IPS DF 4.7 (cell line): ENCODE measurements at regions not wholly inside any gene's neighbourhood (a gene's known extent, or its start where the extent isn't known, plus 50 kb on each side); places are given as distances from the start of the nearest gene placed in this dataset.
"Not testable (repeated sequence)": the region's sequence is repeated elsewhere in the genome, so short reads cannot be mapped to it uniquely, and the experiment has no call there.

ENCODE experiments used
- DNase-seq: peaks from one replicate; pipeline ENCODE4 v3.0.0-alpha.2; 2013; ENCODE audit warnings: low spot score; ENCODE audit errors: extremely low read depth

DNA sequence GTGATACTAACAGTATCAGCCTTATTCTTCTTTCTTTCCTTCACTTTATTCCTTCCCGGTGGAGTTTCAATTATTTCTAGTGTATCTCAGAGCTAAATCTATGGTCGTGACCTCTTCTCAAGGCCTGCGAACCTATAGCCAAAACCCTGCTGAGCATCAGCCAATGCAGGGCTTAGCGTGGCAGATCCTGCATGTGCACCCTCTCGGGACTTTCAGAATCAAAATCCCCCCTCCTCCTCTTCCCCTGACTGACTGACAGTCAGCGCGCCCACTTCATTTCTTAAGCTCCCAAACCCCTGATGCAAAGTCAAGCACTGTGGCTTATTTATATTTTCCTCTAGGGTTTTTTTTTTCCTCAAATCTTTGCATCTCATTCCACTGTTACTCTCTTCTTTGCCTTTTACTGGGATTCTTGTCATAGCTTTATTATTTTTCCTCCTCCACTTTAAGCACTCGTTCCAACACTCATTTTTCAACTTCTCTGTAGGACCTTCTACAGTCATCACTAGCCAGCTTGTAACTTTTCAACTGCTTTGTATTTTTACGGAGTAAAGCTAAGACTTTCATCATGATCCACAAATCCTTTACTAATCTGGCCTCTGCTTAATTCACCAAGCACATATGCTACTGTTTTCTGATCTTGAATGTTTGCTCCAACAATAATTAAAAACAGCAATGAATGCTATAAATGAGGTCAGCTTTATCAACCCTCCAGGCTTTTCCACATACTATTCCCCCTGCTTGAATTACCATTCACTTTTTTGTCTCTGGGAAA lies 896.5 kb upstream of the PIK3C3 start:
- no peak for DNase-seq

DNA sequence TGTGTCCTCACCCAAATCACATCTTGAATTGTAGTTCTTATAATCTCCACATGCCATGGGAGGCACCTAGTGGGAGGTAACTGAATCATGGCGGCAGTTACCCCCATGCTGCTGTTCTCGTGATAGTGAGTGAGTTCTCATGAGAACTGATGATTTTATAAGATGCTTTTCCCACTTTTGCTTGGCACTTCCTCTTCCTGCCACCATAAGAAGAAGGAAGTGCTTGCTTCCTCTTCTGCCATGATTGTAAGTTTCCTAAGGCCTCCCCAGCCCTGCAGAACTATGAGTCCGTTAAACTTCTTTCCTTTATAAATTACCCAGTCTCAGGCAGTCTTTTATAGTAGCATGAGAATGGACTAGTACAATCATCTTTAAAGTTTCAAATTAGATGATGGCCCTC lies 902.4 kb upstream of the PIK3C3 start:
- no peak for DNase-seq

DNA sequence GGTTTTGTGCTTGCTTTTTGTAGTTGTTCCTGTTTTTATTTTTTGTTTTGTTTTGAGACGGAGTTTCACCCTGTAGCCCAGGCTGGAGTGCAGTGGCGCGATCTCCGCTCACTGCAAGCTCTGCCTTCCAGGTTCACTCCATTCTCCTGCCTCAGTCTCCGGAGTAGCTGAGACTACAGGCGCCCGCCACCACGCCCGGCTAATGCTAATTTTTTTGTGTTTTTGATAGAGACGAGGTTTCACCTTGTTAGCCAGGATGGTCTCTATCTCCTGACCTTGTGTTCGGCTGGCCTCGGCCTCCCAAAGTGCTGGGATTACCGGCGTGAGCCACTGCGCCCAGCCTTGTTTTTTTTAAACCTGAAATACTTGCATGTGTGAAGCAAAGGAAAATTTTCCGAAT lies 908.8 kb upstream of the PIK3C3 start:
- DNase-seq, result not testable (repeated sequence)

DNA sequence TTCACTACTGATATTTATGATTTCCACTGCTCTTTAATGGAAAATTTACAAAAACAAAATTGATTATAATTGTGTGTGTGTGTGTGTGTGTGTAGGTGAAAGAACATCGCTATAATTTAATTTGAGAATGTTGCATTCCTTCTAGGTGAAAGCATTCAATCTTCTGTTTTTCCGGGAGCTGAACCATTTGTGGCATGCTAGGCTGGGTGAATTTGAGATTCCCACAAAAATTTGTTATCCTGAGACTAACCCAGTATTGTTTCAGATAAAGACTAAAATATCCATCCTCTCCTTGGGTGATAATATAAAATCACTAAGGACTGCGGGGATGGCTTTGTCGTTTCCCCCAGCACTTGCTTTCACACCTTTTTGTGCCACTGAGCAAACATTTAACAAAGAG lies 911.2 kb upstream of the PIK3C3 start:
- no peak for DNase-seq

DNA sequence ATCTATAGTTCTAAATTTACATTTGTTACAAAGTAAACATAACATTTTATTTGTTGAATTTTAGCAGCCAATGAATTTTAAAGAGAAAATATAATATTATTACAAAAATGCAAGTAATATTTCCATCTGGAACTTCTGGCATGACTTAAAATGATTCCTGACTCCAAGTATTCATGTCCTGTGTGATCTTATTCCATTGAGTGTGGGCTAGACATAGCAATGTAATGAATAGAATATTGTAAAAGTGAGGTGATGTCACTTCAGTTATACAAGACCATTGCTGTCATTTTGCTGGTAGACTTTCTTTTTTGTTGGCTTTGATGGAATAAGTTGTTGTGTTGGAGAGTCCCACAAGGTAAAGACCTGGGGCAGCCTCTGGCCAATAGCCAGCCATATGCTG lies 912.2 kb upstream of the PIK3C3 start:
- DNase-seq, result no peak

DNA sequence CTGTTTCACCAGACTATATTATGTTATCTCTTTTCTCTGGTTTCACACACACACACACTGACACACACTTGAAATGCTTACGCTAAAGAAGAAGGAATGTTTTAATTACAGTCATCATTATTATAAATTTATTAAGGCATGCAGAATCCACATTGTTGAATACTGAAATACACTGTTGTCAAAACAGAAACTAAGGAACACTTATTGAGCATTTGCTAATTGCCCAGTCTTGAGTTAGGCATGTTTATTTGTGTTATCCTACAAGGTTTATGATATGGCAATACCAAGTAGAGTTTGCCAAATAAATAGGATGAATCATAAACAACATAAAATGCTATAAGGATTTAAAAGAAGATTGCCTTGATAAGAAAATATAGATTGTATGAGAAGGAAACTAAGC lies 917.0 kb upstream of the PIK3C3 start:
- no peak for DNase-seq

DNA sequence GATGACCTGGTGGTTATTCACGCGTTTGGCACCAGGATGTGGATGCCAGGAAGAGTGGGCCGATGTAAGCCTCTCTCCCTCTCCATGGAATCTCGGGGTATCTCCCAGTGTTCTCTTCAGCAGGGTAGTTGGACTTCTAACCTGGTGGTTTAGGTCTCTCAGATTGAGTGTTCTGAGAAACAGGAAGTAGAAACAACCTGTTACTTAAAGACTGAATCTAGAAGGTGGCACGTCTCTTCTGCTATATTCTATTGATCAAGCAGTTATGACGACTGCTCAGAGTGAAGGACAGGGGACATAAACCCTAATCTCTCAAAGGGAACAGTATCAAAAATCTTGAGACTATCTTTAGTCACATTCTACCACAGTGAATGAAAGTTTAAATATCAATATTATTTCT lies 918.7 kb upstream of the PIK3C3 start:
- DNase-seq, result no peak

DNA sequence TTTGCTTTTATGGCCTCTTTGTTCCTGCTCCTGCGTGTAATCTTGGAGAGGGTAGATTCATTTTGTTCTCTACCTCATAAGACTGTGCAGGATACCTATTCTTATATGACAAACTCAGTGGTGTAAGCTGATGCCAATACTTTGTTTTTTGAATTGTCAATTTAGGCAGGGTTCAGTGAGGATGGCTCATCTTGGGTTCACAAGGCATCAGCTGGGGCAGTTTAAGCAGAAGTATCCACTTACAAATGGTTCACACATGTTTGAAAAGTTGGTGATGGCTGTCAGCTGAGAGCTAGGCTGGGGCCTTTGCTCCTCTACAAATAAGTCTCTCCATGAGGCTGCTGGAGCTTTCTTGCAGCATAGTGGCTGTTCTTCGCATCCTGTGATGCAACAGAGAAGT lies 920.6 kb upstream of the PIK3C3 start:
- no peak for DNase-seq

DNA sequence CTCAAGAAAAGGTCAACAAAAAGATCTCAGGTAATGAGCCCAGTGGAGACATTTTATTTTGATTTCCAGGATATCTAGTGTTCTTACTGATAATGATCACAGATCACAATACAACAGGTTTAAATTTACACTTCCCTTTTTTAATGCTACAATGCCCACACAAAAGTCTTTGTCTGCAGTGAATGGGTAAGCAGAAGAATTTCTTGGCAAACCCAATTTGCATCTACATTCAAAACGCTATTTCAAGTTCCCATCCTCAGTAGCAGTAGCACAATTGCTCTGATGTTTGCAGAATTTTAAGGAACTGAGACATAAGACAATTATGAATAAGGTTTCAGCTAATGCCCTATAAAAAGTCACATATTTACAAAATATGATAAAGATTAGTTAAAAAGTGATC lies 929.4 kb upstream of the PIK3C3 start:
- no peak for DNase-seq

DNA sequence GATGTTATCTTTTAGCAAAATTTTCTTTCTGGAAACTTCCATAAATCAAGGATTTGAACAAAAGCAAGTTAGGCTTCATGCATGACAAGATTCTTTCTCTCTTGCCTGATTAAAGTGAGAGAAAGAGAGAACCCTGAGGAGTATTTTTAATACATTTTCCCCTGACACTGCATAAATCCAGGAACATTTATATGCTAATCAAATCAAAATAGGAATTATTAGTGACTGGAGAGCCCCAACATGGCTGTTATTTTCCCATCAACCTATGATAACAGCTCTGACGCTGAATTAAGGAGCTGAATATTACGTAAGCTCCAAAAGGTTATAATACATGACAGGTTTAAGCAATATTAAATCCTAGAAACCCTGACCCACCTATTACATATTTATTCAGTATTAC lies 930.2 kb upstream of the PIK3C3 start:
- DNase-seq, result no peak

DNA sequence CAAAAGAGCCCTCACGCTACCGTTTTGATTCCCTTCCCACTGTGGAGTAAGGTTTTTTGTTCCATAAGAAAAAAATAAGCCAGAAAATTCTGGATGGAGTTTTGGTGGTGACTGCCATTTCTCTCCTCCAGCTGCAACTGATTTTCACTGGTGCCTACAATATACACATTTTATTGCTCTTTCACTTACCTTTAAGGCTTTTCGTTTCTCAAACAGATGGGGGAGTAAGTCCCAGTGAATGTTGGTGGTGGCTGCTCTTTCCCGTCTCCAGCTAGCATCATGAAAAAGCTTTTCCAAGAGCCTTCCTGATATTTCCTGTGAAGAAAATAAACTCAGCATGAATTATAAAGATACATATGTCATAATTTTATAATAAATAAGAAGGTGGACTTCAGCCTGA lies 932.5 kb upstream of the PIK3C3 start:
- no peak for DNase-seq

DNA sequence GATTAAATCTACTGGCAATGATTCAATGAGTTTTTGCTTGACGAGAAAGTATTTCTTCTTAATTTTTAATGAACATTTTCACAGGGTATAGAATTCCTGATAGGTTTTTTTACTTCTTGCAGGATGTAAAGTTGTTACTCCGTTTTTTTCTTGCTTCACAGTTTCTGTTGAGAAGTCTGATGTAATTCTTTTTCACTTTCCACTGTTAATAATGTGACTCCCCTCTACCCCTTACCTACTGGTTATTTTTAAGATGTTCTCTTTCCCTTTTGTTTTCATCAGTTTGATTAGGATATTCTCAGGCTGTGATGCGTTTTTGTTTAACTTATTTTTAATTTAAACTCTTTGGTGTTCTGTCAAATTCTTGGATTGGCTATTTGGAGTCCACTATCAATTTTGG lies 933.9 kb upstream of the PIK3C3 start:
- no peak for DNase-seq

DNA sequence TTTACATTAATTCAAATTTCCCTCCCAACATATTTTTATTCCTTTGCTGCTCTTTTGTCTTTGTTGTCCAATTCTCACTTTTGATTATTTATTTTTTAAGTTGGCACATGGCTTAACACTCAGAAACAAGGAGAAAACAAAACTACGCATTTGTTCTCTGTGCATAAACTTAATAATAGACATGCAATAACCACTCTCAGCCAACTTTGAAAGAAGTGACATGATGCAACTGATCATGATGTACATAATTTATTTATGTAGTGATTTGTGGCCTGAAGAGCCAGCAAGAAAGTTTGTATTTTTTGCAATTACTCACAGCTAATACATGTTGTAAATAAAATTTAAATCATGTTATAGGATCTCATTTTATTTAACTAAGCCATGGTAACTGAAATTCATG lies 942.8 kb upstream of the PIK3C3 start:
- no peak for DNase-seq

DNA sequence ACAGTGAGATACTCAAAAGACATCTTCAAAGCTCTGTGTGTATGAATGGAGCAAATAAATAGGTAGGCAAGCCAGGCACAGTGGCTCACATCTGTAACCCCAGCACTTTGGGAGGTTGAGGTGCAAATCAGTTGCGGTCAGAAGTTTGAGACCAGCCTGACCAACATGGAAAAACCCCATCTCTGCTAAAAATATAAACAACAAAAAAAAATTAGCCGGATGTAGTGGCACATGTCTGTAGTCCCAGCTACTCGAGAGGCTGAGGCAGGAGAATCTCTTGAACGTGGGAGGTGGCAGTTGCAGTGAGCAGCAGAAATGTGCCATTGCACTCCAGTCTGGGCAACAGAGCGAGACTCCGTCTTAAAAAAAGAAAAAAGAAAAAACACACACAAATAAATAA lies 945.1 kb upstream of the PIK3C3 start:
- DNase-seq, result no peak

DNA sequence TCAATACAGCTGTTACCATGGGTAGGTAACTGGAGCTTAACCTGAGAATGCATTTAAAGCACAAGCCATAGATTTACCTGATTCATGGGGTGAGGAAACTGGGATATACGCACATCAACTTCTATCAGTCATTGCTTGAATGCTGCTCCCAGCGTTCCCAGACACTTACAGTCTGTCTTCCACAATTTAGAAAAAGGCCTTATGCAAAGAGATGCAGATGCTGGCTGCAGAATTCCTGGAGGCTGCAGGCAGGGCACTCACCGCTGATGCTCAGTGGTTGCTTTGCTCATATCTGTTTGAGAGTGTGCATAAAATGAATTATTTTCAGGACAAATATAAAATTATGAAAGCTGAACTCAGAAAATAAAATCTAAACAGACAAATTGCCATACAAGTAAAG lies 950.7 kb upstream of the PIK3C3 start:
- DNase-seq, result no peak

DNA sequence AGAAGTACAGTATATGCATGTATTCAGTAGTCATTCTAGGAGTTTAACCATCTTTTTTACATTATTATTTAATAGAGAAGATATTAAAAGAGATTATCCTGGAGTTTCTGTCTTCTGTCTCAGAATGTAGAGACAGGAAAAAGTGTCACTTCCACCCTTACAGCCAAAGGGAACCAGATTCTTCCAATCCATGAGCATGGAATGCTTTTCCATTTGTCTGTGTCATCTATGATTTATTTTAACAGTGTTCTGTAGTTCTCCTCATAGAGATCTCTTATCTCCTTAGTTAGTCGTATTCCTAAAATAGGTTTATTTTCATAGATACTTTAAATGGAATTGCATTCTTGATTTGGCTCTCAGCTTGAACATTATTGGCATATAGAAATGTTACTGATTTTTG lies 959.5 kb upstream of the PIK3C3 start:
- DNase-seq, result no peak

DNA sequence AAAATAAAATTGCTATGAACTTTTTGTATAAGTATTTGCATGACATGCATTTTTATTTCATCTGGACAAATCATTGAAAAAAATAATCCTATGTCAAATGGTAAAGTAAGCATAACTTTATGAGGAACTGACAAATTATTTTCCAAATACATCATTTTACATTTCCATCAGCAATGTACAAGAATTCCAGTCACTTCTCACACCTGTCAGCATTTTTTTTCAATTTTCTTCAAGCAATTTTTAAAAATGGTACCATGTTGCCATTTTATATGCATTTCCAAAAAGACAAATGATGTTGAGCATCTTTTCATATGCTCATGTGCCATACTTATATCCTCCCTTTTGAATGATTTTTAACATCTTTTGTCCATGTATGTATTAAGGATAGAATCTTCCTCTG lies 961.7 kb upstream of the PIK3C3 start:
- no peak for DNase-seq

DNA sequence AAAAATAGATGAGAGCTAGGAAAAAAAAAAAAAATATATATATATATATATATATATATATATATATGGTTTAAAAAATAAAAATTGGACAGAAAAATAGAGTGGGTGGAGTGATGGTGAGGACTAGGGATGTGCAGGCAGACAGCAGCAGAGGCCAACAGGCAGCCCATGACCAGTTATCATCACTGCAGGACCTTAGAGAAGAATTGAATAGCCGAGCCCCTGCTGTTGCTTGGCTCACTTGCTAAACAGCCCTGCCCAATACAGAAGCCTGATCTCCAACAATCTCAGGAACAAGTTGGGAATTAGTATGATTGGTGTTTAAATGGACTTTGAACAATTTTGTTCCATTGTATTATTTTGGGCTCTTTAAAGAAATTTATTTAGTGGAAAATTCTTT lies 967.5 kb upstream of the PIK3C3 start:
- DNase-seq, result no peak

DNA sequence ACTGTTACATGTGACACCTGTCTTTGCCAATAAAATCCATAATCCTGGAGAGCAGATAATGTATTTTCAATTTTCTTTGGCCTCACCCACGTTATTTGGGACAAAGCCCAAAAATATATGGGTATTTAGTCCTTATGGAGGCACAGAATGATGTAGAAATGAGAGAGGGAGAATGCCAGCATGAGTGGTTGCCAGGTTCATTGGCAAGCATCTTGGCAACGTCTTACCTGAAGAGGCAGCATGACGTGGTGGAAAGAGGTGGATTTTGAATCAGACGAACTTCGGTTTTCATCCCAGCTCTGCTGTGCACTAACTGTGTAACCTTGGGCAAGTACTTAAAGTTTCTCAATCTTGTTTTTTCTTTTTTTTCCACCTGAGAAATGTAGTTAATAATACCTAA lies 969.6 kb upstream of the PIK3C3 start:
- no peak for DNase-seq

DNA sequence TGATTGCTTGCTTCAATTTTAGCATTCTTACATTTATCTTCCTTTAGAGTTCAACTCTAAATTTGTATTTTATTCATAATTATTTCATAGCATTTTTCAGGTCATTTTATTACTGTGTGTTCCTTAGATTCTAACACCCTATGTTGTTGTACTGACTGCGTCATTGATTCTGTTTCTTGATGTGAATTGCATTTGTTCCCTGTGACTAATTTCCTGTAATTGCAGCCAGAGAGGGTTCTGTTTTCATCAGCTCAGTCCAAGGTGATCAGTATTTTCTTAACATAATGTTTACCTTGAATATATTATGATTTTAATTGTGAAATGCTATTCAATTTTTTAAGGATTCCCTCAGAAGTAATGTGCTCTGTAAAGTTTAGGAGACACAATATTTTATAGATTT lies 970.2 kb upstream of the PIK3C3 start:
- DNase-seq, result no peak

DNA sequence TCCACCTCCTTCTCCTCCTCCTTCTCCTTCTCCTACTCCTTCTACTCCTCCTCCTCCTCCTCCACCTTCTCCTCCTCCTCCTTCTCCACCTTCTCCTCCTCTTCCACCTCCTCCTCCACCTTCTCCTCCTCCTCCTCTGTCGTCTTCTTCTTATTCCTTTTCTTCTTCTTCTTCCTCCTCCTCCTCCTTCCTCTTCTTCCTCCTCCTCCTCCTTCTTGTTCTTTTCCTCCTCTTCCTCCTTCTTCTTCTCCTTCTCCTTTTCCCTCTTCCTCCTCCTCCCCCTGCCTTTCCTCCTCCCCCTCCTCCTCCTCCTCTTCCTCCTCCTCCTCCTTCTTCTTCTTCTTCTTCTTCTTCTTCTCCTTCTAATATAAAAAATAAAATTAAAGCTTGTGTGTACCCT lies 971.2 kb upstream of the PIK3C3 start:
- DNase-seq, result no peak

DNA sequence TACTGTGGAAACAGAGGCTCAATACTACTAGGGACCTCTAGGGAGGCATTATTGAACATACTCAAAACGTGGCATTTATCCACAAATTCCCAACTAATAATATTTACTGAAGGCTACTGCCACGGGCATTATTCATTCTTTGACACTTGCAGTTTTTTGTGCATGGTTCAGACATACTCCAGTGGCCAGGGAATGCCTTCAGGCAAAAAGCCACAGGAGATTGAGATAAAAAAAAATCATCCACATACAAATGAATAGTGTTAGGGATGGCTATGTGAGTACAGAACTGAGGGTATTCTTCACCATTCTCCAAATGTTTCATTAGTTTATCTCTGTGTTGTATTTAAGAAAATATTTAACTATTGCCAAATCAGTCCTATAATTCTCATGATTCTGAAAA lies 974.9 kb upstream of the PIK3C3 start:
- DNase-seq, result no peak

DNA sequence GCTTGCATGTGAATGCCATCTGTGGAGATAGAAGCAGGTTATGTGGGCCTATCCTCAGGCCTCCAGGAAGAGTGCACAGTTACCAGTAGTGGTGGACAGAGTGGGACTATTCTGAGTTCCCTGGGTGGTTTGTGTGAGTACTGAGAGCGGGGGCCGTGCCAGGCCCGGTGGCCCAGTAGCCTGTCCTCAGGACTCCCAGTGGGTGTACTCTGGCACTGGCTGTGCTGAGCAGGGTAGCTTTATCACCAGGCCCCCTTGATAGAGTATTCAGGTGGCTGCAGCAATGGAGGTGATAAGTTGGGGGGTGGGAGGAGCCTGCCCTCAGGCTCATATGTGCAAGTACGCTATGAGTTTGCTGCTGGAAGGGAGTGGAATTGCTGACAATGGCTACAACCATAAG lies 979.0 kb upstream of the PIK3C3 start:
- DNase-seq, result no peak

DNA sequence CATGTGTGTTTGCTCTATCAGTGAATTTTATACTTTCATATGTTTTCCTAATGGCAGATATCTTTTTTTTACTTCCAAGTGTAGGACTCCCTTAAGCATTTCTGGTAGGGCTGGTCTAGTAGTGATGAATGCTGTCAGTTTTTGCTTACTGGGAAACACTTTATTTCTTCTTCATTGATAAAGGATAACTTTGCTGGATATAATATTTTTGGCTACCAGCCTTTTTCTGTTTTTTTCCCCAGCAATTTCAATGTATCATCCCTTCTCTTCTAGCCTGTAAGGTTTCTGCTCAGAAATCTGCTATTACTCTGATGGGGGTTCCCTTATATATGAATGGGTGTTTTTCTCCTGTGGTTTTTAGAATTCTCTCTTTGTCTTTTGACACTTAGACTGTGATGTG lies 980.6 kb upstream of the PIK3C3 start:
- no peak for DNase-seq
